Liver (tissue), 3 donors: ENCODE measurements at regions not wholly inside any gene's neighbourhood (a gene's known extent, or its start where the extent isn't known, plus 50 kb on each side); places are given as distances from the start of the nearest gene placed in this dataset.

ENCODE experiments used
- JUND ChIP-seq, 2 donors: IDR thresholded peaks; 2 replicates each; pipeline ENCODE4 v1.6.1; 2016; ENCODE audit warnings: antibody characterized with exemption in 2 of 2
- NR2F2 ChIP-seq: IDR thresholded peaks from 2 replicates; pipeline ENCODE4 v1.6.1; 2016; ENCODE audit warnings: antibody characterized with exemption
- RAD21 ChIP-seq, 2 donors: IDR thresholded peaks; 2 replicates each; pipeline ENCODE4 v1.6.1; 2016; ENCODE audit warnings: antibody characterized with exemption in 2 of 2, mild to moderate bottlenecking in 2 of 2
- RXRA ChIP-seq, 2 donors: IDR thresholded peaks; 2 replicates each; pipeline ENCODE4 v1.6.1; 2017 to 2018; ENCODE audit warnings: antibody characterized with exemption in 2 of 2, mild to moderate bottlenecking in 1 of 2
- TAF1 ChIP-seq: conservative IDR thresholded peaks from 2 replicates; pipeline ENCODE4 v1.6.1; 2016; ENCODE audit warnings: antibody characterized with exemption, mild to moderate bottlenecking
- TF ChIP-seq, protein P1 (sequence below): fragments of 150-350 bp; IDR thresholded peaks from 2 replicates; pipeline ENCODE4 v1.5.1; 2017; ENCODE audit warnings: improper control_type of control experiment, low read depth, low read length; ENCODE audit not compliant: missing input control
- donor health status: healthy.
- donor health status: healthy.

DNA sequence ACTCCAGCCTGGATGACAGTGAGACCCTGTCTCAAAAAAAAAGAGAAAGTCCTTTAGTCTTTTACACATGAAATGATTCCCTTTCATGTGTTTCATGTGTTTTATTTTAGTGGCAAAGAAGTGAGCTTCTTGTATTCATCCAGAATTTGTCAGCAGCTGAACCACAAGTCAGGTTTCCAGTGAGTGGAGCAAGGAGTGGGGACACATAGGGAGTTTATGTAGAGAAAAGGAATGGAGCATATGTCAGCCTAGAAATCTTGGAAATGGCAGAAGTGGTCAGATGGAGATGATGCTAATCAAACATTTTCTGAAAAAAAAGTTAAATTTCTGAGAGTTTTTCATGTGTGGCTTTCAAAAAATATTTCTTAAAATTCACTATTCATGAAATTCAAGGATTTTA is 383.0 kb upstream of the GATB start:
- TF ChIP-seq TAF1, result no peak
- TF ChIP-seq RXRA (IDR thresholded peaks at IDR 0.05), result no peak
- no peak for TF ChIP-seq JUND (IDR thresholded peaks at IDR 0.05)
- TF ChIP-seq, protein P1, sequence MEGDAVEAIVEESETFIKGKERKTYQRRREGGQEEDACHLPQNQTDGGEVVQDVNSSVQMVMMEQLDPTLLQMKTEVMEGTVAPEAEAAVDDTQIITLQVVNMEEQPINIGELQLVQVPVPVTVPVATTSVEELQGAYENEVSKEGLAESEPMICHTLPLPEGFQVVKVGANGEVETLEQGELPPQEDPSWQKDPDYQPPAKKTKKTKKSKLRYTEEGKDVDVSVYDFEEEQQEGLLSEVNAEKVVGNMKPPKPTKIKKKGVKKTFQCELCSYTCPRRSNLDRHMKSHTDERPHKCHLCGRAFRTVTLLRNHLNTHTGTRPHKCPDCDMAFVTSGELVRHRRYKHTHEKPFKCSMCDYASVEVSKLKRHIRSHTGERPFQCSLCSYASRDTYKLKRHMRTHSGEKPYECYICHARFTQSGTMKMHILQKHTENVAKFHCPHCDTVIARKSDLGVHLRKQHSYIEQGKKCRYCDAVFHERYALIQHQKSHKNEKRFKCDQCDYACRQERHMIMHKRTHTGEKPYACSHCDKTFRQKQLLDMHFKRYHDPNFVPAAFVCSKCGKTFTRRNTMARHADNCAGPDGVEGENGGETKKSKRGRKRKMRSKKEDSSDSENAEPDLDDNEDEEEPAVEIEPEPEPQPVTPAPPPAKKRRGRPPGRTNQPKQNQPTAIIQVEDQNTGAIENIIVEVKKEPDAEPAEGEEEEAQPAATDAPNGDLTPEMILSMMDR, result no peak
- no peak for TF ChIP-seq NR2F2
- TF ChIP-seq RAD21 (IDR thresholded peaks at IDR 0.05), result no peak
